ENCODE measurements at regions not wholly inside any gene's neighbourhood (a gene's known extent, or its start where the extent isn't known, plus 50 kb on each side); places are given as distances from the start of the nearest gene placed in this dataset.

GRCh38 chr7:27423290-27423689 is 180.7 kb downstream of the EVX1 start:
- no peak for ATAC-seq
- Mint-ChIP-seq H3K27me3 (ENCODE audit: low read depth) (no peaks in the 10 kb centered on the region), H3K4me1 (peaks cover 3% of the 10 kb centered on the region; the same call in 1 of the 2 replicates), H3K4me3 (no peak overlapping the region), H3K27ac (no peak overlapping the region), H3K9me3 (no peaks in the 10 kb centered on the region), H3K36me3 (no peaks in the 10 kb centered on the region)
- DNase-seq (ENCODE audit: low spot score), result no peak
- no peak for TF ChIP-seq CBFB (CRISPR knock-in tag; IDR thresholded peaks at IDR 0.05; ENCODE audit: low read depth)
- no peak for TF ChIP-seq ATF6 (CRISPR knock-in tag; IDR thresholded peaks at IDR 0.05)
- no peak for TF ChIP-seq ZNF423 (CRISPR knock-in tag; IDR thresholded peaks at IDR 0.05)
- no peak for TF ChIP-seq ZNF532 (CRISPR knock-in tag; IDR thresholded peaks at IDR 0.05; ENCODE audit: borderline replicate concordance)
- no peak for TF ChIP-seq ZNF121 (CRISPR knock-in tag; IDR thresholded peaks at IDR 0.05)
- no peak for TF ChIP-seq HMGXB4 (CRISPR knock-in tag; IDR thresholded peaks at IDR 0.05)
- no peak for TF ChIP-seq ERG (CRISPR knock-in tag; IDR thresholded peaks at IDR 0.05)
- TF ChIP-seq ZNF263 (CRISPR knock-in tag; IDR thresholded peaks at IDR 0.05; ENCODE audit: low read depth), result no peak
- CTCF ChIA-PET, result interaction anchor here (0.8 kb wide), 1 partner anchor 227 kb away, joined by 3 read pairs; no protein-coding TSS in a partner anchor
- POLR2A ChIA-PET, result no interaction called here

- H3K36me3 Mint-ChIP-seq, result no peaks in the 10 kb centered on the region
- no peaks in the 10 kb centered on the region for H3K27me3 Mint-ChIP-seq (ENCODE audit: low read depth)
- DNase-seq (ENCODE audit: low spot score) (no peak), ATAC-seq (no peak)
- POLR2A ChIA-PET, result no interaction called here
- H3K4me1 Mint-ChIP-seq, result peaks cover 5% of the 10 kb centered on the region
- TF ChIP-seq MLX (CRISPR knock-in tag; IDR thresholded peaks at IDR 0.05) (no peak), ZNF425 (CRISPR knock-in tag; conservative IDR thresholded peaks at IDR 0.05) (no peak), ATF6 (CRISPR knock-in tag; IDR thresholded peaks at IDR 0.05) (no peak), AFF4 (CRISPR knock-in tag; IDR thresholded peaks at IDR 0.05; ENCODE audit: borderline replicate concordance) (no peak), ZNF317 (CRISPR knock-in tag; IDR thresholded peaks at IDR 0.05; ENCODE audit: borderline replicate concordance, low read depth) (no peak), ETV6 (CRISPR knock-in tag; IDR thresholded peaks at IDR 0.05) (no peak)
- CTCF ChIA-PET, result no interaction called here
- no peak overlapping the region for H3K27ac Mint-ChIP-seq
- H3K4me3 Mint-ChIP-seq, result no peak overlapping the region
- no peaks in the 10 kb centered on the region for H3K9me3 Mint-ChIP-seq
Observed at GRCh38 chr7:27423821-27424220, 181.2 kb downstream of the EVX1 start.

All from WTC11 (cell line).